Stimulated activated CD8-positive, alpha-beta memory T cell treated with anti-CD3 and anti-CD28 coated beads, Interleukin-7, amount 100 ng/mL, for 48 hours (primary cell): ENCODE measurements at regions not wholly inside any gene's neighbourhood (a gene's known extent, or its start where the extent isn't known, plus 50 kb on each side); places are given as distances from the start of the nearest gene placed in this dataset.

Source experiments
- DNase-seq, 2 donors: peaks; one replicate each; pipeline ENCODE4 v3.0.0-alpha.2; 2020; ENCODE audit warnings: low read depth in 1 of 2; ENCODE audit errors: extremely low read depth in 1 of 2

GRCh38 chr15:96514607-96515285 lies 184.2 kb downstream of the NR2F2 start:
- no peak for DNase-seq

GRCh38 chr15:96515371-96515770 lies 184.9 kb downstream of the NR2F2 start:
- DNase-seq = no peak

GRCh38 chr15:96521386-96521785 lies 190.9 kb downstream of the NR2F2 start:
- no peak for DNase-seq

- no peak for DNase-seq
These were observed 194.3 kb downstream of the NR2F2 start for GRCh38 chr15:96524676-96525417.

GRCh38 chr15:96535148-96535547 lies 204.6 kb downstream of the NR2F2 start:
- DNase-seq = no peak

- DNase-seq = no peak
These were observed 208.0 kb downstream of the NR2F2 start for GRCh38 chr15:96538491-96538890.

- no peak for DNase-seq
These were observed 209.8 kb downstream of the NR2F2 start for GRCh38 chr15:96540283-96540682.

- no peak for DNase-seq
These were observed 211.8 kb downstream of the NR2F2 start for GRCh38 chr15:96542130-96542770.

- no peak for DNase-seq
These were observed 213.8 kb downstream of the NR2F2 start for GRCh38 chr15:96544162-96544756.

- no peak for DNase-seq
These were observed 218.6 kb downstream of the NR2F2 start for GRCh38 chr15:96549136-96549535.

GRCh38 chr15:96551196-96551595 lies 220.7 kb downstream of the NR2F2 start:
- DNase-seq = no peak

GRCh38 chr15:96551722-96552121 lies 221.2 kb downstream of the NR2F2 start:
- DNase-seq = no peak

- no peak for DNase-seq
These were observed 222.5 kb downstream of the NR2F2 start for GRCh38 chr15:96553006-96553405.

GRCh38 chr15:96553451-96553850 lies 223.0 kb downstream of the NR2F2 start:
- no peak for DNase-seq

GRCh38 chr15:96553931-96554330 lies 223.4 kb downstream of the NR2F2 start:
- no peak for DNase-seq

- DNase-seq = no peak
These were observed 224.0 kb downstream of the NR2F2 start for GRCh38 chr15:96554541-96554940.

GRCh38 chr15:96559087-96559486 lies 228.6 kb downstream of the NR2F2 start:
- no peak for DNase-seq

GRCh38 chr15:96559631-96560030 lies 229.1 kb downstream of the NR2F2 start:
- no peak for DNase-seq

- DNase-seq = no peak
These were observed 229.9 kb downstream of the NR2F2 start for GRCh38 chr15:96560246-96560895.

GRCh38 chr15:96561593-96561992 lies 231.1 kb downstream of the NR2F2 start:
- no peak for DNase-seq

- DNase-seq = no peak
These were observed 234.0 kb downstream of the NR2F2 start for GRCh38 chr15:96564546-96564945.
